Esophagus (tissue), 2 donors: ENCODE measurements at regions not wholly inside any gene's neighbourhood (a gene's known extent, or its start where the extent isn't known, plus 50 kb on each side); places are given as distances from the start of the nearest gene placed in this dataset.

Source experiments
- H3K27ac ChIP-seq, 2 donors: one replicate each; pipeline ENCODE4 v1.5.1; 2013; ENCODE audit warnings: low read depth in 2 of 2, mild to moderate bottlenecking in 2 of 2, inconsistent platforms in 1 of 2, low read length in 1 of 2, moderate library complexity in 1 of 2
- H3K27me3 ChIP-seq, 2 donors: one replicate each; pipeline ENCODE4 v1.6.1; 2013; ENCODE audit warnings: low read length in 2 of 2, control low read depth in 1 of 2, mild to moderate bottlenecking in 1 of 2; ENCODE audit not compliant: insufficient read depth in 2 of 2, control insufficient read depth in 1 of 2
- H3K36me3 ChIP-seq, 2 donors: one replicate each; pipeline ENCODE4 v1.6.1; 2013; ENCODE audit warnings: low read length in 1 of 2; ENCODE audit not compliant: control insufficient read depth in 2 of 2, insufficient read depth in 2 of 2
- H3K4me1 ChIP-seq, 2 donors: one replicate each; pipeline ENCODE4 v1.6.1; 2013; ENCODE audit warnings: low read length in 1 of 2; ENCODE audit not compliant: control insufficient read depth in 2 of 2, insufficient read depth in 2 of 2
- H3K4me3 ChIP-seq, 2 donors: one replicate each; pipeline ENCODE4 v1.5.1; 2013; ENCODE audit warnings: low read length in 2 of 2, mild to moderate bottlenecking in 2 of 2, low read depth in 1 of 2, moderate library complexity in 1 of 2
- H3K9me3 ChIP-seq, 2 donors: one replicate each; pipeline ENCODE4 v1.6.1; 2013; ENCODE audit warnings: mild to moderate bottlenecking in 2 of 2, low read depth in 1 of 2, low read length in 1 of 2, moderate library complexity in 1 of 2; ENCODE audit not compliant: control insufficient read depth in 2 of 2, insufficient read depth in 1 of 2
- WGBS, 2 donors: extraction: QIAGEN DNeasy Blood & Tissue Kit; methylation state at CpG; one replicate each; pipeline ENCODE4 v1.1.7; 2013; 5-methylcytosine and 5-hydroxymethylcytosine counted together
- donor health status: healthy with polysubstance abuse.
- donor health status: Bipolar disorder and iron deficiency.

DNA sequence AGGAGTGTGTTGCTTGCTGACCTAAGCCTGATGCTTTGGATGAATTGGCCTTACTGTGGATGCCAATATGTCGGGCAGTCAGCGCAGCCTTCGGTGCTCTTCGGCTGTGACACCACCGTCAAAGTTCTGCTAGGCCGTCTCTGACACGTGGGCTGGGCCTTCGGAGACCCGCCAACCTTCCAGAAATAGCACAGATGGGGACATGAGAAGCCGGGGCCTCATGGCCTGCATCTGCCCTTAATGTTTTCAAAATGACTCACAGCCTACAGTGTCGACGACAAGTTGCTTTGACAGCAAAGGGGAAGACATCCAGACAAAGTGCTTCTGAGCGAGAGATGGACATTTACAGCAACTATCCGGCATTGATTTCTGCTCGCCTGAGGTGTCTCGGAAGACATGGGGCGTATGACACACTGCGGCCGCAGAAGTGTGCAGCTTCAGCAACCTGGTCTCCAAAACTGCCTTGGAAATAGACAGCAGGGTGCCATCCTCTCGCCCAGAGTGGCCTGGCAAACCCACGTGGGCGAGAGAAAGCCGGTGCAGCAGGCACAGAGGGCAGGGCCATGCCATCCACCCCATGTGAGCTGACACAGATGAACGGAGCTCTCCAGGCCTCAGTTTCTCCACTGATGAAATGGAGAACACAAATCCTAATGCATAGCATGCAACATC, 94.0 kb upstream of the PPP2R2D start:
- no peaks in the 10 kb centered on the region for H3K36me3 ChIP-seq
- WGBS, 2 donors = 75 to 76% methylated on average over 24 of the region's 24 CpGs

GRCh38 chr10:131808370-131808930, 92.4 kb upstream of the PPP2R2D start:
- H3K27me3 ChIP-seq = no peaks in the 10 kb centered on the region
- no peaks in the 10 kb centered on the region for H3K9me3 ChIP-seq
- no peak overlapping the region for H3K4me3 ChIP-seq
- H3K4me1 ChIP-seq = no peaks in the 10 kb centered on the region
- H3K27ac ChIP-seq = no peak overlapping the region
- no peaks in the 10 kb centered on the region for H3K36me3 ChIP-seq
- WGBS, 2 donors = 71 to 81% methylated on average over 10 of the region's 10 CpGs

More for the DNA sequence above, 94.0 kb upstream of the PPP2R2D start:
- Histone ChIP-seq H3K27ac (no peak overlapping the region), H3K9me3 (peaks cover 0 to 2% of the 10 kb centered on the region in 2 donors), H3K27me3 (no peaks in the 10 kb centered on the region), H3K4me1 (no peaks in the 10 kb centered on the region), H3K4me3 (no peak overlapping the region)

GRCh38 chr10:131810036-131810804, 90.6 kb upstream of the PPP2R2D start:
- Histone ChIP-seq H3K36me3 (no peaks in the 10 kb centered on the region), H3K27me3 (no peaks in the 10 kb centered on the region), H3K4me1 (no peaks in the 10 kb centered on the region), H3K27ac (no peak overlapping the region), H3K9me3 (no peaks in the 10 kb centered on the region), H3K4me3 (no peak overlapping the region)
- WGBS, 2 donors = 76 to 77% methylated on average over 16 of the region's 16 CpGs

DNA sequence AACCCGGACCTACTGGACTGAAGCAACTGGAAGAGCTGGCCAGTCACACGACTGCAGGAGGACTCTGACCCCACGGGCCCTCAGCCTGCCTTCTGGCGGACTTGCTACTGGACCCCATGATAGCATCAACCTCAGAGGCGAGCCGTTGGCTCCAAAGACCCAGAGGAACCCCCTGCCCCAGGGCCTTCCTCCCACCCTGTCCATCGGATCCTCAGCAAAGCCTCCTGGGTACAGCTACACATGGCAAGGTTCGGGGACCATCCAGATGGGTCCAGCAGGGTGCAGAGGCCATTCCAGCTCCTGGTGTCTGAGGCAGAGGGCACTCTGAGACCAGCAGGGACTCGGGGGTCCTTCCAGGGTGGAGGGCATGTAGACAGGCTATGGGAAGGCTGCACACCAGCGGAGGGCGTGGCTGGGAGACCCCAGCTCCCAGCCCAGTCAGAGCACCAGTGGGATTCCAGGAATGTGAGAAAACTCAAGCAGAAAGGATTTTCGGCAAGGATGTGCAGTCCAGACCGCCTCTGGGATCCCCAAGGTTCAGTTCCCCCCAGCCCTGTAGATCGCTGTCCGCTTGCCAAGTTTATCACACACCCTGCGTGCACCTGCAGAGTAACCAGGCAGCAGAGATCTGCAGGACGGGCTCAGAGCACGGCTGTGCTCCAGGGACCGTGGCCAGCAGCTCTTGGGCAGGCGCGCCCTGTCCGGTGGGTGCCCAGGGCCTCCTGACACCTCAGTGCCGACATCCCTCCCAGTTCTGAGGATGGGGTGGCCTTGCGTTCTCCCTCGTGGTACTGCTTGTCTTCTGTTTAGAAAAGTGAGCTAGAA, 89.8 kb upstream of the PPP2R2D start:
- no peaks in the 10 kb centered on the region for H3K4me1 ChIP-seq
- H3K4me3 ChIP-seq = no peak overlapping the region
- H3K27me3 ChIP-seq = no peaks in the 10 kb centered on the region
- 84% methylated on average over 25 of the region's 25 CpGs for WGBS, 2 donors
- no peaks in the 10 kb centered on the region for H3K36me3 ChIP-seq
- H3K9me3 ChIP-seq = no peaks in the 10 kb centered on the region
- H3K27ac ChIP-seq = no peak overlapping the region

DNA sequence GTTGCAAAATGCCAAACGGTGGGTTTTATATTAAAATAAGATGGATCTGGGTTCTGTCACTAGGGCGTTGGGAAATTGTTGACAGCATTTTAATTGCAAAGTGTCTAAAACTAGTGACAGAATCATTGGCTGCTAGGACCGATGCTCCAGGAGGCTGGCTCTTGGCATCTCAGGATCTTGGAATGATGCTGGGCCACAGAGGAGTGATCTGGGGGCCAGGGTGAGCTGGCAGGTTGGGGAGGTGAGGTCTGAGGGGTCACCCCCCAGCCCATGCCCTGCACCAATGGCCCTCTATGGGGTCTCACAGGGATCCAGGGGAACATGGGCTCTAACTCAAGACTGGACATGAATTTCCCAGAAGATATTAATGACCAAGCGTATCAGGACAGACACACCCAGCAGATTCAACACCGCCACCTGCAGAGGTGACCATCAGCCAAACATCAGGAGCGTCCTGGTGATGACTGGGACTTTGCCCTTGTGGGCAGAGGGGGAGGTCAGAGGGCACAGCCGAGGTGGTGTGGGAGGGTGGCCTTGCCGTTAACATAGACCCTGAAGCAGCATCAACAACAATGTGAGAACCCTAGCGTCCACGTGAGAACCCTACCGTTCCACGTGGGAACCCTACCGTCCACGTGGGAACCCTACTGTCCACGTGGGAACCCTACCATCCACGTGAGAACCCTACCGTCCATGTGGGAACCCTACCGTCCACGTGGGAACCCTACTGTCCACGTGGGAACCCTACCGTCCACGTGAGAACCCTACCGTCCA, 89.0 kb upstream of the PPP2R2D start:
- Histone ChIP-seq H3K27me3 (no peaks in the 10 kb centered on the region), H3K36me3 (no peaks in the 10 kb centered on the region), H3K4me3 (no peak overlapping the region), H3K27ac (no peak overlapping the region), H3K4me1 (no peaks in the 10 kb centered on the region), H3K9me3 (no peaks in the 10 kb centered on the region)
- WGBS, 2 donors = 86 to 89% methylated on average over 23 of the region's 23 CpGs

GRCh38 chr10:131812736-131813604, 87.8 kb upstream of the PPP2R2D start:
- H3K27ac ChIP-seq = no peak overlapping the region
- no peaks in the 10 kb centered on the region for H3K4me1 ChIP-seq
- no peaks in the 10 kb centered on the region for H3K36me3 ChIP-seq
- no peaks in the 10 kb centered on the region for H3K27me3 ChIP-seq
- no peaks in the 10 kb centered on the region for H3K9me3 ChIP-seq
- no peak overlapping the region for H3K4me3 ChIP-seq
- 81 to 83% methylated on average over 24 of the region's 24 CpGs for WGBS, 2 donors

- Histone ChIP-seq H3K9me3 (no peaks in the 10 kb centered on the region), H3K27ac (no peak overlapping the region), H3K27me3 (no peaks in the 10 kb centered on the region), H3K4me1 (no peaks in the 10 kb centered on the region), H3K4me3 (no peak overlapping the region), H3K36me3 (no peaks in the 10 kb centered on the region)
- 63 to 68% methylated on average over 24 of the region's 24 CpGs for WGBS, 2 donors
Observed at GRCh38 chr10:131814567-131815265, 86.1 kb upstream of the PPP2R2D start.
